ENCODE measurements at regions not wholly inside any gene's neighbourhood (a gene's known extent, or its start where the extent isn't known, plus 50 kb on each side); places are given as distances from the start of the nearest gene placed in this dataset.

GRCh38 chr18:22257022-22257543 lies 87.7 kb downstream of the GATA6 start:
- no peak for TF ChIP-seq SMC3 (conservative IDR thresholded peaks at IDR 0.05; ENCODE audit: poor library complexity)
- no peak for TF ChIP-seq EZH2 (IDR thresholded peaks at IDR 0.05; ENCODE audit: borderline replicate concordance, insufficient read depth, low read length, poor library complexity, severe bottlenecking)
- no peak for TF ChIP-seq REST (IDR thresholded peaks at IDR 0.05; ENCODE audit: borderline replicate concordance)
- no peaks in the 10 kb centered on the region for H3K9me3 ChIP-seq (ENCODE audit: low read length)
- H3K9ac ChIP-seq (ENCODE audit: low read length) = no peak overlapping the region
- no peak overlapping the region for H3K4me3 ChIP-seq (ENCODE audit: low read length)
- no peaks in the 10 kb centered on the region for H3K79me2 ChIP-seq (replicated peaks; ENCODE audit: insufficient read depth, low read length)
- no peak overlapping the region for H2AFZ ChIP-seq (ENCODE audit: low read depth, low read length)
- H3K36me3 ChIP-seq (ENCODE audit: insufficient read depth, low read length) = no peaks in the 10 kb centered on the region
- no peak overlapping the region for H3K27ac ChIP-seq (ENCODE audit: low read length)
- no peaks in the 10 kb centered on the region for H3F3A ChIP-seq (ENCODE audit: insufficient read depth, low read length, poor library complexity, severe bottlenecking)
- no peak overlapping the region for H3K4me2 ChIP-seq (ENCODE audit: low read length)
- no peaks in the 10 kb centered on the region for H4K20me1 ChIP-seq (ENCODE audit: insufficient read depth)
- no peaks in the 10 kb centered on the region for H3K9me2 ChIP-seq (ENCODE audit: insufficient read depth, low read length)
- H3K27me3 ChIP-seq (ENCODE audit: insufficient read depth, low read depth, low read length) = no peaks in the 10 kb centered on the region

GRCh38 chr18:22254088-22254487 lies 84.7 kb downstream of the GATA6 start:
- Histone ChIP-seq H4K20me1 (ENCODE audit: insufficient read depth) (no peaks in the 10 kb centered on the region), H3K4me3 (ENCODE audit: low read length) (no peak overlapping the region), H3K9ac (ENCODE audit: low read length) (no peak overlapping the region), H3K79me2 (replicated peaks; ENCODE audit: insufficient read depth, low read length) (no peaks in the 10 kb centered on the region), H3K9me2 (ENCODE audit: insufficient read depth, low read length) (no peaks in the 10 kb centered on the region), H3F3A (ENCODE audit: insufficient read depth, low read length, poor library complexity, severe bottlenecking) (no peaks in the 10 kb centered on the region), H3K4me2 (ENCODE audit: low read length) (no peak overlapping the region), H3K27ac (ENCODE audit: low read length) (no peak overlapping the region), H3K9me3 (ENCODE audit: low read length) (no peaks in the 10 kb centered on the region), H3K27me3 (ENCODE audit: insufficient read depth, low read depth, low read length) (no peaks in the 10 kb centered on the region), H3K36me3 (ENCODE audit: insufficient read depth, low read length) (no peaks in the 10 kb centered on the region), H2AFZ (ENCODE audit: low read depth, low read length) (no peak overlapping the region)
- TF ChIP-seq POLR2AphosphoS5 (IDR thresholded peaks at IDR 0.05) (no peak), REST (IDR thresholded peaks at IDR 0.05; ENCODE audit: borderline replicate concordance) (no peak), EZH2 (IDR thresholded peaks at IDR 0.05; ENCODE audit: borderline replicate concordance, insufficient read depth, low read length, poor library complexity, severe bottlenecking) (no peak), CTCF (IDR thresholded peaks at IDR 0.05; ENCODE audit: poor library complexity, severe bottlenecking) (no peak), MXI1 (conservative IDR thresholded peaks at IDR 0.05; ENCODE audit: poor library complexity, severe bottlenecking) (no peak), TAF1 (IDR thresholded peaks at IDR 0.05; ENCODE audit: low read depth) (no peak), RAD21 (conservative IDR thresholded peaks at IDR 0.05) (no peak), EP300 (conservative IDR thresholded peaks at IDR 0.05; ENCODE audit: poor library complexity, severe bottlenecking) (no peak), SMC3 (conservative IDR thresholded peaks at IDR 0.05; ENCODE audit: poor library complexity) (no peak)

Data from neural cell (in vitro differentiated cells).